ENCODE measurements at regions not wholly inside any gene's neighbourhood (a gene's known extent, or its start where the extent isn't known, plus 50 kb on each side); places are given as distances from the start of the nearest gene placed in this dataset.

GRCh38 chr4:146018247-146018646 is 79.6 kb upstream of the ZNF827 start:
- TF ChIP-seq CTCF (IDR thresholded peaks at IDR 0.05; ENCODE audit: insufficient read depth, low read depth, low read length) (no peak), EZH2 (IDR thresholded peaks at IDR 0.05; ENCODE audit: insufficient read depth, low read length) (no peak)
